MM.1S (cell line): ENCODE measurements at regions not wholly inside any gene's neighbourhood (a gene's known extent, or its start where the extent isn't known, plus 50 kb on each side); places are given as distances from the start of the nearest gene placed in this dataset.
"Not testable (repeated sequence)": the region's sequence is repeated elsewhere in the genome, so short reads cannot be mapped to it uniquely, and the experiment has no call there.

Experiments used
- DNase-seq: peaks from one replicate; pipeline ENCODE4 v3.0.0-alpha.2; 2015
- H2AFZ ChIP-seq: fragments of 300-600 bp; sonication (generic); 2 replicates; pipeline ENCODE4 v1.6.0; 2016; ENCODE audit warnings: antibody characterized with exemption, low read length
- H3F3A ChIP-seq: fragments of 300-600 bp; sonication (generic); 2 replicates; pipeline ENCODE4 v1.6.1; 2016; ENCODE audit warnings: mild to moderate bottlenecking, antibody characterized with exemption, low read length, moderate library complexity, mixed read lengths; ENCODE audit not compliant: insufficient read depth
- H3K27ac ChIP-seq: fragments of 300-600 bp; sonication (generic); 2 replicates; pipeline ENCODE4 v1.5.1; 2016; ENCODE audit warnings: mild to moderate bottlenecking, low read length
- H3K27me3 ChIP-seq: fragments of 300-600 bp; sonication (generic); replicated peaks from 2 replicates; pipeline ENCODE4 v1.6.0; 2016; ENCODE audit warnings: low read length; ENCODE audit not compliant: insufficient read depth
- H3K36me3 ChIP-seq: fragments of 300-600 bp; sonication (generic); replicated peaks from 2 replicates; pipeline ENCODE4 v1.6.1; 2016; ENCODE audit warnings: mild to moderate bottlenecking, low read length, mixed read lengths; ENCODE audit not compliant: insufficient read depth
- H3K4me1 ChIP-seq: fragments of 300-600 bp; sonication (generic); 2 replicates; pipeline ENCODE4 v1.6.1; 2016; ENCODE audit warnings: low read length, mixed read lengths
- H3K4me2 ChIP-seq: fragments of 300-600 bp; sonication (generic); 2 replicates; pipeline ENCODE4 v1.6.0; 2016; ENCODE audit warnings: low read depth, low read length
- H3K4me3 ChIP-seq: fragments of 300-600 bp; sonication (generic); 2 replicates; pipeline ENCODE4 v1.5.1; 2016; ENCODE audit warnings: low read length, mixed read lengths
- H3K79me2 ChIP-seq: fragments of 300-600 bp; sonication (generic); 2 replicates; pipeline ENCODE4 v1.6.1; 2016; ENCODE audit warnings: mixed run types, low read length, mixed read lengths
- H3K9ac ChIP-seq: fragments of 300-600 bp; sonication (generic); 2 replicates; pipeline ENCODE4 v1.6.1; 2016; ENCODE audit warnings: low read length, mixed read lengths
- H3K9me2 ChIP-seq: fragments of 300-600 bp; sonication (generic); replicated peaks from 2 replicates; pipeline ENCODE4 v1.6.1; 2016; ENCODE audit warnings: mild to moderate bottlenecking, low read length, mixed read lengths; ENCODE audit not compliant: insufficient read depth
- H3K9me3 ChIP-seq: fragments of 300-600 bp; sonication (generic); replicated peaks from 2 replicates; pipeline ENCODE4 v1.6.1; 2016; ENCODE audit warnings: mild to moderate bottlenecking, low read length, mixed read lengths; ENCODE audit not compliant: insufficient read depth
- H4K20me1 ChIP-seq: fragments of 300-600 bp; sonication (generic); 2 replicates; pipeline ENCODE4 v1.6.1; 2016; ENCODE audit warnings: mild to moderate bottlenecking, low read length, moderate library complexity, mixed read lengths; ENCODE audit not compliant: insufficient read depth
- EZH2 ChIP-seq: fragments of 300-600 bp; sonication (generic); optimal IDR thresholded peaks from 2 replicates; pipeline ENCODE3; 2017; ENCODE audit warnings: low read depth, mild to moderate bottlenecking, antibody characterized with exemption, low read length, mixed read lengths
- EZH2phosphoT487 ChIP-seq: fragments of 300-600 bp; sonication (generic); IDR thresholded peaks from 2 replicates; pipeline ENCODE4 v1.6.1; 2018; ENCODE audit warnings: antibody characterized with exemption, low read length
- TF ChIP-seq, protein P1 (sequence below): fragments of 300-600 bp; sonication (generic); IDR thresholded peaks from 2 replicates; pipeline ENCODE4 v1.5.1; 2016; ENCODE audit warnings: antibody characterized with exemption, low read length, mixed read lengths

GRCh38 chr2:48049371-48049770 lies 143.1 kb upstream of the FBXO11 start:
- TF ChIP-seq, protein P1, sequence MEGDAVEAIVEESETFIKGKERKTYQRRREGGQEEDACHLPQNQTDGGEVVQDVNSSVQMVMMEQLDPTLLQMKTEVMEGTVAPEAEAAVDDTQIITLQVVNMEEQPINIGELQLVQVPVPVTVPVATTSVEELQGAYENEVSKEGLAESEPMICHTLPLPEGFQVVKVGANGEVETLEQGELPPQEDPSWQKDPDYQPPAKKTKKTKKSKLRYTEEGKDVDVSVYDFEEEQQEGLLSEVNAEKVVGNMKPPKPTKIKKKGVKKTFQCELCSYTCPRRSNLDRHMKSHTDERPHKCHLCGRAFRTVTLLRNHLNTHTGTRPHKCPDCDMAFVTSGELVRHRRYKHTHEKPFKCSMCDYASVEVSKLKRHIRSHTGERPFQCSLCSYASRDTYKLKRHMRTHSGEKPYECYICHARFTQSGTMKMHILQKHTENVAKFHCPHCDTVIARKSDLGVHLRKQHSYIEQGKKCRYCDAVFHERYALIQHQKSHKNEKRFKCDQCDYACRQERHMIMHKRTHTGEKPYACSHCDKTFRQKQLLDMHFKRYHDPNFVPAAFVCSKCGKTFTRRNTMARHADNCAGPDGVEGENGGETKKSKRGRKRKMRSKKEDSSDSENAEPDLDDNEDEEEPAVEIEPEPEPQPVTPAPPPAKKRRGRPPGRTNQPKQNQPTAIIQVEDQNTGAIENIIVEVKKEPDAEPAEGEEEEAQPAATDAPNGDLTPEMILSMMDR, result no peak
- TF ChIP-seq EZH2phosphoT487, result no peak
- no peak for TF ChIP-seq EZH2
- Histone ChIP-seq H2AFZ (no peak overlapping the region), H3K4me2 (no peak overlapping the region), H3K27ac (no peak overlapping the region), H4K20me1 (no peaks in the 10 kb centered on the region), H3K79me2 (no peaks in the 10 kb centered on the region), H3K27me3 (no peaks in the 10 kb centered on the region), H3F3A (no peaks in the 10 kb centered on the region), H3K4me1 (peaks cover 10% of the 10 kb centered on the region), H3K4me3 (no peak overlapping the region), H3K9me2 (no peaks in the 10 kb centered on the region), H3K36me3 (no peaks in the 10 kb centered on the region), H3K9ac (no peak overlapping the region), H3K9me3 (no peaks in the 10 kb centered on the region)
- no peak for DNase-seq

DNA sequence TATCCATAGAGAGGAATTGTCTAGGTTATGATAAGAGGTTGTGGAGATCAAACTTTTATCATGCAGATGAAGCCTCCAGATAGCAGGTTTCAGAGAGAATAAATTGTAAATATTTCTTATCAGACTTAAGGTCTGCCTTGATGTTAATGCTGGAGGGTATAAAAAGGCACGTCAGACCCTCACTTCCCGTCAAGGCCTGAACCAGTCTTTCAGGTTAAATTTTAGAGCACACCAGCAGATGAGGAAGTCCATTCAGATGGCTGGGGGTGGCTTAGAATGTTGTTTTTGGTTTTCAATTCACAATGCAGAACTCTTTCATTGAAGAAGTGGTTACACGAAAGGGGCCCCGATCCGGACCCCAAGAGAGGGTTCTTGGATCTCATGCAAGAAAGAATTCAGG lies 144.4 kb upstream of the FBXO11 start:
- peaks cover 5% of the 10 kb centered on the region for H3K4me1 ChIP-seq
- H3K9me2 ChIP-seq, result no peaks in the 10 kb centered on the region
- H3K79me2 ChIP-seq, result no peaks in the 10 kb centered on the region
- H3K27me3 ChIP-seq, result no peaks in the 10 kb centered on the region
- H3K4me2 ChIP-seq, result no peak overlapping the region
- TF ChIP-seq EZH2phosphoT487, result no peak
- TF ChIP-seq, protein P1, result no peak
- TF ChIP-seq EZH2, result no peak
- no peak overlapping the region for H3K4me3 ChIP-seq
- no peak for DNase-seq
- no peak overlapping the region for H3K27ac ChIP-seq
- H2AFZ ChIP-seq, result no peak overlapping the region
- H3K9ac ChIP-seq, result no peak overlapping the region
- H4K20me1 ChIP-seq, result no peaks in the 10 kb centered on the region
- H3K9me3 ChIP-seq, result no peaks in the 10 kb centered on the region
- no peaks in the 10 kb centered on the region for H3K36me3 ChIP-seq
- no peaks in the 10 kb centered on the region for H3F3A ChIP-seq

- H3F3A ChIP-seq, result no peaks in the 10 kb centered on the region
- no peak for TF ChIP-seq EZH2
- TF ChIP-seq, protein P1, result no peak
- no peaks in the 10 kb centered on the region for H4K20me1 ChIP-seq
- no peak overlapping the region for H3K4me3 ChIP-seq
- H3K9me3 ChIP-seq, result no peaks in the 10 kb centered on the region
- no peak for DNase-seq
- H3K4me1 ChIP-seq, result no peaks in the 10 kb centered on the region
- no peak overlapping the region for H3K9ac ChIP-seq
- H3K9me2 ChIP-seq, result no peaks in the 10 kb centered on the region
- H3K27me3 ChIP-seq, result no peaks in the 10 kb centered on the region
- H3K79me2 ChIP-seq, result no peaks in the 10 kb centered on the region
- no peak overlapping the region for H3K4me2 ChIP-seq
- no peak overlapping the region for H2AFZ ChIP-seq
- H3K36me3 ChIP-seq, result no peaks in the 10 kb centered on the region
- H3K27ac ChIP-seq, result no peak overlapping the region
These were observed 153.7 kb upstream of the FBXO11 start for GRCh38 chr2:48059975-48060374.

DNA sequence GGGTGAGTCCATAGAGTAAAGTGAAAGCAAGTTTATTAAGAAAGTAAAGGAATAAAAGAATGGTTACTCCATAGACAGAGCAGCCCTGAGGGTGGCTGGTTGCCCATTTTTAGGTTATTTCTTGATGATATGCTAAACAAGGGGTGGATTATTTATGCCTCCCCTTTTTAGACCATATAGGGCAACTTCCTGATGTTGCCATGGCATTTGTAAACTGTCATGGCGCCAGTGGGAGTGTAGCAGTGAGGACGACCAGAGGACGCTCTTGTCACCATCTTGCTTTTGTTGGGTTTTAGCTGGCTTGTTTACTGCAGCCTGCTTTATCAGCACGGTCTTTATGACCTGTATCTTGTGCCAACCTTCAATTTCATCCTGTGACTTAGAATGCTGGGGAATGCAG lies 155.4 kb upstream of the FBXO11 start:
- not testable (repeated sequence) for H3K79me2 ChIP-seq, H3K4me1 ChIP-seq, H3K4me2 ChIP-seq, H3K27me3 ChIP-seq, H3K9me2 ChIP-seq, H2AFZ ChIP-seq, H3K9ac ChIP-seq, H3F3A ChIP-seq, DNase-seq, H4K20me1 ChIP-seq, H3K4me3 ChIP-seq, H3K9me3 ChIP-seq, H3K36me3 ChIP-seq, H3K27ac ChIP-seq
